ENCODE measurements at regions not wholly inside any gene's neighbourhood (a gene's known extent, or its start where the extent isn't known, plus 50 kb on each side); places are given as distances from the start of the nearest gene placed in this dataset.
"Not testable (repeated sequence)": the region's sequence is repeated elsewhere in the genome, so short reads cannot be mapped to it uniquely, and the experiment has no call there.

- Mint-ChIP-seq H3K36me3 (peaks cover 24% of the 10 kb centered on the region), H3K4me3 (no peak overlapping the region), H3K9me3 (peaks cover 13% of the 10 kb centered on the region), H3K27me3 (no peaks in the 10 kb centered on the region), H3K27ac (no peak overlapping the region), H3K4me1 (ENCODE audit: low read depth in 2 of 2) (no peaks in the 10 kb centered on the region)
- ATAC-seq (no peak), DNase-seq (ENCODE audit: low spot score) (no peak)
These were observed 424.6 kb upstream of the CHRM3 start for GRCh38 chr1:238961790-238962189.

- Mint-ChIP-seq H3K9me3 (peaks cover 11% of the 10 kb centered on the region), H3K4me1 (ENCODE audit: low read depth in 2 of 2) (no peaks in the 10 kb centered on the region), H3K27ac (no peak overlapping the region), H3K27me3 (no peaks in the 10 kb centered on the region), H3K4me3 (no peak overlapping the region), H3K36me3 (peaks cover 18% of the 10 kb centered on the region)
- ATAC-seq (no peak), DNase-seq (ENCODE audit: low spot score) (no peak)
These were observed 426.3 kb upstream of the CHRM3 start for GRCh38 chr1:238960071-238960470.

- H3K4me1 Mint-ChIP-seq (ENCODE audit: low read depth in 2 of 2) = no peaks in the 10 kb centered on the region
- ATAC-seq = no peak
- H3K27ac Mint-ChIP-seq = no peak overlapping the region
These were observed 430.4 kb upstream of the CHRM3 start for GRCh38 chr1:238955934-238956333.

GRCh38 chr1:238954865-238955264 lies 431.5 kb upstream of the CHRM3 start:
- H3K4me3 Mint-ChIP-seq = no peak overlapping the region
- peaks cover 0 to 4% of the 10 kb centered on the region in 2 donors for H3K4me1 Mint-ChIP-seq (ENCODE audit: low read depth in 2 of 2)
- ATAC-seq = no peak
- H3K9me3 Mint-ChIP-seq = peaks cover 10% of the 10 kb centered on the region
- no peak for DNase-seq (ENCODE audit: low spot score)
- no peaks in the 10 kb centered on the region for H3K36me3 Mint-ChIP-seq
- no peak overlapping the region for H3K27ac Mint-ChIP-seq
- no peaks in the 10 kb centered on the region for H3K27me3 Mint-ChIP-seq

More at GRCh38 chr1:238955934-238956333, 430.4 kb upstream of the CHRM3 start:
- no peak for DNase-seq (ENCODE audit: low spot score)
- Mint-ChIP-seq H3K4me3 (no peak overlapping the region), H3K27me3 (no peaks in the 10 kb centered on the region), H3K9me3 (peaks cover 10% of the 10 kb centered on the region), H3K36me3 (no peaks in the 10 kb centered on the region)

- Mint-ChIP-seq H3K4me3 (no peak overlapping the region), H3K27me3 (no peaks in the 10 kb centered on the region), H3K27ac (no peak overlapping the region), H3K9me3 (peaks cover 10% of the 10 kb centered on the region), H3K4me1 (ENCODE audit: low read depth in 2 of 2) (peaks cover 0 to 4% of the 10 kb centered on the region in 2 donors), H3K36me3 (no peaks in the 10 kb centered on the region)
- DNase-seq (ENCODE audit: low spot score) = no peak
- no peak for ATAC-seq
These were observed 432.8 kb upstream of the CHRM3 start for GRCh38 chr1:238953448-238954010.

- no peak for ATAC-seq
- H3K9me3 Mint-ChIP-seq = peaks cover 6% of the 10 kb centered on the region
- no peaks in the 10 kb centered on the region for H3K36me3 Mint-ChIP-seq
- no peaks in the 10 kb centered on the region for H3K27me3 Mint-ChIP-seq
- H3K4me1 Mint-ChIP-seq (ENCODE audit: low read depth in 2 of 2) = peaks cover 0 to 4% of the 10 kb centered on the region in 2 donors
- DNase-seq (ENCODE audit: low spot score) = no peak
- no peak overlapping the region for H3K4me3 Mint-ChIP-seq
- H3K27ac Mint-ChIP-seq = no peak overlapping the region
These were observed 434.6 kb upstream of the CHRM3 start for GRCh38 chr1:238951809-238952208.

- no peaks in the 10 kb centered on the region for H3K36me3 Mint-ChIP-seq
- H3K9me3 Mint-ChIP-seq = peaks cover 2% of the 10 kb centered on the region
- peaks cover 0 to 4% of the 10 kb centered on the region in 2 donors for H3K4me1 Mint-ChIP-seq (ENCODE audit: low read depth in 2 of 2)
- no peaks in the 10 kb centered on the region for H3K27me3 Mint-ChIP-seq
- ATAC-seq = no peak
- H3K27ac Mint-ChIP-seq = no peak overlapping the region
- no peak for DNase-seq (ENCODE audit: low spot score)
- no peak overlapping the region for H3K4me3 Mint-ChIP-seq
These were observed 435.6 kb upstream of the CHRM3 start for GRCh38 chr1:238950784-238951183.

- Mint-ChIP-seq H3K27ac (no peak overlapping the region), H3K4me3 (no peak overlapping the region), H3K36me3 (no peaks in the 10 kb centered on the region), H3K27me3 (no peaks in the 10 kb centered on the region), H3K4me1 (ENCODE audit: low read depth in 2 of 2) (peaks cover 0 to 4% of the 10 kb centered on the region in 2 donors), H3K9me3 (peaks cover 2% of the 10 kb centered on the region)
- ATAC-seq (no peak), DNase-seq (ENCODE audit: low spot score) (no peak)
These were observed 436.4 kb upstream of the CHRM3 start for GRCh38 chr1:238950017-238950416.

GRCh38 chr1:238944028-238944427 lies 442.3 kb upstream of the CHRM3 start:
- H3K27ac Mint-ChIP-seq = no peak overlapping the region
- no peaks in the 10 kb centered on the region for H3K4me1 Mint-ChIP-seq (ENCODE audit: low read depth in 2 of 2)
- H3K36me3 Mint-ChIP-seq = no peaks in the 10 kb centered on the region
- no peaks in the 10 kb centered on the region for H3K27me3 Mint-ChIP-seq
- no peak for DNase-seq (ENCODE audit: low spot score)
- H3K9me3 Mint-ChIP-seq = peaks cover 6% of the 10 kb centered on the region
- no peak overlapping the region for H3K4me3 Mint-ChIP-seq
- ATAC-seq = no peak

GRCh38 chr1:238927899-238928298 lies 458.5 kb upstream of the CHRM3 start:
- no peaks in the 10 kb centered on the region for H3K4me1 Mint-ChIP-seq (ENCODE audit: low read depth in 2 of 2)
- H3K27me3 Mint-ChIP-seq = no peaks in the 10 kb centered on the region
- ATAC-seq = no peak
- H3K9me3 Mint-ChIP-seq = peaks cover 13% of the 10 kb centered on the region
- H3K4me3 Mint-ChIP-seq = no peak overlapping the region
- no peak overlapping the region for H3K27ac Mint-ChIP-seq
- no peaks in the 10 kb centered on the region for H3K36me3 Mint-ChIP-seq
- no peak for DNase-seq (ENCODE audit: low spot score)

- no peaks in the 10 kb centered on the region for H3K4me1 Mint-ChIP-seq (ENCODE audit: low read depth in 2 of 2)
- H3K27me3 Mint-ChIP-seq = no peaks in the 10 kb centered on the region
These were observed 469.5 kb upstream of the CHRM3 start for GRCh38 chr1:238916828-238917227.

GRCh38 chr1:238914346-238914745 lies 472.0 kb upstream of the CHRM3 start:
- Mint-ChIP-seq H3K4me1 (ENCODE audit: low read depth in 2 of 2) (no peaks in the 10 kb centered on the region), H3K27me3 (no peaks in the 10 kb centered on the region), H3K4me3 (no peak overlapping the region), H3K36me3 (no peaks in the 10 kb centered on the region), H3K27ac (no peak overlapping the region), H3K9me3 (peaks cover 28% of the 10 kb centered on the region)
- ATAC-seq = no peak
- DNase-seq (ENCODE audit: low spot score) = no peak

More at GRCh38 chr1:238916828-238917227, 469.5 kb upstream of the CHRM3 start:
- DNase-seq (ENCODE audit: low spot score) (no peak), ATAC-seq (no peak)
- no peak overlapping the region for H3K27ac Mint-ChIP-seq
- H3K9me3 Mint-ChIP-seq = peaks cover 19% of the 10 kb centered on the region
- H3K4me3 Mint-ChIP-seq = no peak overlapping the region
- H3K36me3 Mint-ChIP-seq = no peaks in the 10 kb centered on the region

- no peaks in the 10 kb centered on the region for H3K36me3 Mint-ChIP-seq
- H3K9me3 Mint-ChIP-seq = peaks cover 28% of the 10 kb centered on the region
- no peak for ATAC-seq
- H3K4me3 Mint-ChIP-seq = no peak overlapping the region
- H3K4me1 Mint-ChIP-seq (ENCODE audit: low read depth in 2 of 2) = no peaks in the 10 kb centered on the region
- DNase-seq (ENCODE audit: low spot score) = no peak
- H3K27ac Mint-ChIP-seq = no peak overlapping the region
- no peaks in the 10 kb centered on the region for H3K27me3 Mint-ChIP-seq
These were observed 473.2 kb upstream of the CHRM3 start for GRCh38 chr1:238913210-238913609.

GRCh38 chr1:238912148-238912547 lies 474.2 kb upstream of the CHRM3 start:
- Mint-ChIP-seq H3K27me3 (no peaks in the 10 kb centered on the region), H3K27ac (no peak overlapping the region), H3K9me3 (peaks cover 26% of the 10 kb centered on the region), H3K36me3 (no peaks in the 10 kb centered on the region), H3K4me3 (no peak overlapping the region), H3K4me1 (ENCODE audit: low read depth in 2 of 2) (no peaks in the 10 kb centered on the region)
- DNase-seq (ENCODE audit: low spot score) = no peak
- no peak for ATAC-seq

GRCh38 chr1:238902752-238903151 lies 483.6 kb upstream of the CHRM3 start:
- H3K4me3 Mint-ChIP-seq; ATAC-seq; H3K27me3 Mint-ChIP-seq; H3K27ac Mint-ChIP-seq; DNase-seq (ENCODE audit: low spot score); H3K4me1 Mint-ChIP-seq (ENCODE audit: low read depth in 2 of 2): not testable (repeated sequence)
- Mint-ChIP-seq H3K9me3 (peaks cover 29% of the 10 kb centered on the region), H3K36me3 (peaks cover 23% of the 10 kb centered on the region)

Measured in natural killer cell treated with Interleukin-12 subunit alpha and Interleukin-12 subunit beta and Interleukin-15 and Interleukin-18, amount 100 ng/mL, for 72 hours (primary cell).